A549 (cell line): ENCODE measurements at regions not wholly inside any gene's neighbourhood (a gene's known extent, or its start where the extent isn't known, plus 50 kb on each side); places are given as distances from the start of the nearest gene placed in this dataset.

Experiments used
- CEBPB ChIP-seq, 2 experiments: fragments of >200 bp in 1 of 2; sonication (Bioruptor Twin) in 1 of 2; formaldehyde crosslinking in 1 of 2; IDR thresholded peaks; 2 replicates each; pipeline ENCODE4 v1.6.1; 2012 to 2016
- POLR2A ChIP-seq: IDR thresholded peaks from 2 replicates; pipeline ENCODE4 v1.6.1; 2012; ENCODE audit warnings: mild to moderate bottlenecking, low read length
- TF ChIP-seq, protein P1 (sequence below): fragments of >200 bp; sonication (Bioruptor Twin); formaldehyde crosslinking; IDR thresholded peaks from 3 replicates; pipeline ENCODE4 v1.5.1; 2016

DNA sequence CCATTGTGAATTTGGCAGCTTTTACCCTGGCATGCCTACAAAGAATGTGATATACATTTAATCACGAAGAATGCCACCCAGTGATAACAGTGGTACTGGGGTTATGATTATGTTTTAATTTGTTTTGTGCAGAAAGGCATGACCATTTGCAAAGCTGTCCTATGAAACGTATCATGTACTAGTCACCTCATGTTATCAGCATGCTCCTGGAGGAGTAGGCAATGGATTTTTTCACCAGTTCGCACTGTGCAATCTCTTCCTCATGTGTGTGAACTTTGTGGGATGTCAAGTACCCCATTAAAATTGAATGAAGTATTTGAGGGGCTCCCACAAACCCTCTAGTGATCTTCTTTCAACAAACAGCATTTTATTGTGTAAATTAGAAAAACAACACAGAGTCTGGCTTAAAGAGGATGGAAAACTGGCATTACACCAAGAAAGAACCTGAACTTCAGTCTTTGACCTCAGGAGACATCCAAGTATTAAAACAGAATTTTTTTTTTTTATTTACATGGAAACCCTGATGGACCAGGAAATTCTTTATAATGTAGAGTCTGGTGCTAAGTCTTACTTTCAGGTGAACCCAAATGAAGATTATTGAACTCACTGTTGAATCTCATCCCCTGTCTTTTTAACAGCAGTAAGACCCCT, 200.6 kb upstream of the PGRMC2 start:
- TF ChIP-seq, protein P1, sequence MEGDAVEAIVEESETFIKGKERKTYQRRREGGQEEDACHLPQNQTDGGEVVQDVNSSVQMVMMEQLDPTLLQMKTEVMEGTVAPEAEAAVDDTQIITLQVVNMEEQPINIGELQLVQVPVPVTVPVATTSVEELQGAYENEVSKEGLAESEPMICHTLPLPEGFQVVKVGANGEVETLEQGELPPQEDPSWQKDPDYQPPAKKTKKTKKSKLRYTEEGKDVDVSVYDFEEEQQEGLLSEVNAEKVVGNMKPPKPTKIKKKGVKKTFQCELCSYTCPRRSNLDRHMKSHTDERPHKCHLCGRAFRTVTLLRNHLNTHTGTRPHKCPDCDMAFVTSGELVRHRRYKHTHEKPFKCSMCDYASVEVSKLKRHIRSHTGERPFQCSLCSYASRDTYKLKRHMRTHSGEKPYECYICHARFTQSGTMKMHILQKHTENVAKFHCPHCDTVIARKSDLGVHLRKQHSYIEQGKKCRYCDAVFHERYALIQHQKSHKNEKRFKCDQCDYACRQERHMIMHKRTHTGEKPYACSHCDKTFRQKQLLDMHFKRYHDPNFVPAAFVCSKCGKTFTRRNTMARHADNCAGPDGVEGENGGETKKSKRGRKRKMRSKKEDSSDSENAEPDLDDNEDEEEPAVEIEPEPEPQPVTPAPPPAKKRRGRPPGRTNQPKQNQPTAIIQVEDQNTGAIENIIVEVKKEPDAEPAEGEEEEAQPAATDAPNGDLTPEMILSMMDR: no peak
- TF ChIP-seq POLR2A (no peak), CEBPB (IDR thresholded peaks at IDR 0.05) (no peak)
